Loucy (cell line): ENCODE measurements at regions not wholly inside any gene's neighbourhood (a gene's known extent, or its start where the extent isn't known, plus 50 kb on each side); places are given as distances from the start of the nearest gene placed in this dataset.

ENCODE experiments used
- H2AFZ ChIP-seq: fragments of 200-600 bp; sonication (generic); 2 replicates; pipeline ENCODE4 v1.6.0; 2016; ENCODE audit warnings: antibody characterized with exemption, mild to moderate bottlenecking, low read length, moderate library complexity
- H3F3A ChIP-seq: fragments of 200-600 bp; 2 replicates; pipeline ENCODE4 v1.6.0; 2016; ENCODE audit warnings: antibody characterized with exemption, low read depth, mild to moderate bottlenecking
- H3K27me3 ChIP-seq: fragments of 200-600 bp; sonication (generic); 2 replicates; pipeline ENCODE4 v1.6.1; 2014; ENCODE audit warnings: low read length, mild to moderate bottlenecking; ENCODE audit not compliant: insufficient read depth, poor library complexity, severe bottlenecking
- H3K36me3 ChIP-seq: fragments of 200-600 bp; sonication (generic); 2 replicates; pipeline ENCODE4 v1.6.1; 2016; ENCODE audit warnings: low read length; ENCODE audit not compliant: insufficient read depth
- H3K4me1 ChIP-seq: fragments of 200-600 bp; sonication (generic); 2 replicates; pipeline ENCODE4 v1.5.1; 2014; ENCODE audit warnings: low read length, mild to moderate bottlenecking; ENCODE audit not compliant: insufficient read depth, poor library complexity, severe bottlenecking
- H3K4me2 ChIP-seq: fragments of 200-600 bp; sonication (generic); 2 replicates; pipeline ENCODE4 v1.6.0; 2014; ENCODE audit warnings: antibody characterized with exemption, low read length, low read depth, mild to moderate bottlenecking; ENCODE audit not compliant: poor library complexity, severe bottlenecking
- H3K4me3 ChIP-seq: fragments of 200-600 bp; sonication (generic); 2 replicates; pipeline ENCODE4 v1.5.1; 2014; ENCODE audit warnings: low read length, mild to moderate bottlenecking, mixed read lengths; ENCODE audit not compliant: poor library complexity, severe bottlenecking
- H3K79me2 ChIP-seq: fragments of 200-600 bp; sonication (generic); 2 replicates; pipeline ENCODE4 v1.6.1; 2014; ENCODE audit warnings: low read length; ENCODE audit not compliant: insufficient read depth
- H3K9ac ChIP-seq: fragments of 200-600 bp; sonication (generic); 2 replicates; pipeline ENCODE4 v1.6.0; 2014; ENCODE audit warnings: mild to moderate bottlenecking, low read depth, low read length, moderate library complexity; ENCODE audit not compliant: poor library complexity, severe bottlenecking
- H3K9me2 ChIP-seq: fragments of 200-600 bp; sonication (generic); replicated peaks from 2 replicates; pipeline ENCODE4 v1.6.1; 2016; ENCODE audit warnings: low read depth, low read length, mixed read lengths
- H3K9me3 ChIP-seq: fragments of 200-600 bp; sonication (generic); 2 replicates; pipeline ENCODE4 v1.6.1; 2014; ENCODE audit warnings: mild to moderate bottlenecking, antibody characterized with exemption, low read length, low read depth; ENCODE audit not compliant: insufficient read depth
- H4K20me1 ChIP-seq: fragments of 200-600 bp; sonication (generic); 2 replicates; pipeline ENCODE4 v1.6.0; 2014; ENCODE audit warnings: antibody characterized with exemption, low read length, mild to moderate bottlenecking; ENCODE audit not compliant: insufficient read depth, poor library complexity, severe bottlenecking
- EZH2phosphoT487 ChIP-seq: fragments of 200-600 bp; IDR thresholded peaks from 2 replicates; pipeline ENCODE4 v1.6.1; 2018; ENCODE audit warnings: antibody characterized with exemption, mild to moderate bottlenecking, moderate library complexity, borderline replicate concordance
- TF ChIP-seq, protein P1 (sequence below): fragments of 200-600 bp; sonication (generic); conservative IDR thresholded peaks from 2 replicates; pipeline ENCODE4 v1.5.1; 2014; ENCODE audit warnings: mild to moderate bottlenecking, antibody characterized with exemption, low read length

- Histone ChIP-seq H3K36me3 (no peaks in the 10 kb centered on the region), H3F3A (no peaks in the 10 kb centered on the region), H3K27me3 (no peaks in the 10 kb centered on the region), H3K9me3 (no peaks in the 10 kb centered on the region), H3K4me3 (no peak overlapping the region), H2AFZ (no peak overlapping the region), H4K20me1 (no peaks in the 10 kb centered on the region), H3K79me2 (no peaks in the 10 kb centered on the region), H3K4me2 (no peak overlapping the region), H3K9ac (no peak overlapping the region), H3K4me1 (no peaks in the 10 kb centered on the region), H3K9me2 (0 out of 2 replicates have a peak, but pooled peaks cover 7% of the 10 kb centered on the region)
- TF ChIP-seq EZH2phosphoT487: no peak
- TF ChIP-seq, protein P1, sequence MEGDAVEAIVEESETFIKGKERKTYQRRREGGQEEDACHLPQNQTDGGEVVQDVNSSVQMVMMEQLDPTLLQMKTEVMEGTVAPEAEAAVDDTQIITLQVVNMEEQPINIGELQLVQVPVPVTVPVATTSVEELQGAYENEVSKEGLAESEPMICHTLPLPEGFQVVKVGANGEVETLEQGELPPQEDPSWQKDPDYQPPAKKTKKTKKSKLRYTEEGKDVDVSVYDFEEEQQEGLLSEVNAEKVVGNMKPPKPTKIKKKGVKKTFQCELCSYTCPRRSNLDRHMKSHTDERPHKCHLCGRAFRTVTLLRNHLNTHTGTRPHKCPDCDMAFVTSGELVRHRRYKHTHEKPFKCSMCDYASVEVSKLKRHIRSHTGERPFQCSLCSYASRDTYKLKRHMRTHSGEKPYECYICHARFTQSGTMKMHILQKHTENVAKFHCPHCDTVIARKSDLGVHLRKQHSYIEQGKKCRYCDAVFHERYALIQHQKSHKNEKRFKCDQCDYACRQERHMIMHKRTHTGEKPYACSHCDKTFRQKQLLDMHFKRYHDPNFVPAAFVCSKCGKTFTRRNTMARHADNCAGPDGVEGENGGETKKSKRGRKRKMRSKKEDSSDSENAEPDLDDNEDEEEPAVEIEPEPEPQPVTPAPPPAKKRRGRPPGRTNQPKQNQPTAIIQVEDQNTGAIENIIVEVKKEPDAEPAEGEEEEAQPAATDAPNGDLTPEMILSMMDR: no peak
Measured at GRCh38 chr2:21693081-21693480, 569.3 kb downstream of the TDRD15 start.

GRCh38 chr2:21694079-21694878 is 570.5 kb downstream of the TDRD15 start:
- Histone ChIP-seq H3K36me3 (no peaks in the 10 kb centered on the region), H3K4me2 (no peak overlapping the region), H3K4me1 (no peaks in the 10 kb centered on the region), H3F3A (no peaks in the 10 kb centered on the region), H3K9me3 (no peaks in the 10 kb centered on the region), H3K9ac (no peak overlapping the region), H2AFZ (no peak overlapping the region), H3K9me2 (0 out of 2 replicates have a peak, but pooled peaks cover 7% of the 10 kb centered on the region), H3K27me3 (no peaks in the 10 kb centered on the region), H3K79me2 (no peaks in the 10 kb centered on the region), H3K4me3 (no peak overlapping the region), H4K20me1 (no peaks in the 10 kb centered on the region)
- TF ChIP-seq, protein P1: no peak
- no peak for TF ChIP-seq EZH2phosphoT487

- Histone ChIP-seq H3F3A (no peaks in the 10 kb centered on the region), H3K9me3 (no peaks in the 10 kb centered on the region), H3K4me2 (no peak overlapping the region), H3K4me1 (no peaks in the 10 kb centered on the region), H3K36me3 (no peaks in the 10 kb centered on the region), H3K79me2 (no peaks in the 10 kb centered on the region), H4K20me1 (no peaks in the 10 kb centered on the region), H3K9me2 (no peaks in the 10 kb centered on the region), H2AFZ (no peak overlapping the region), H3K27me3 (no peaks in the 10 kb centered on the region), H3K9ac (no peak overlapping the region), H3K4me3 (no peak overlapping the region)
- no peak for TF ChIP-seq EZH2phosphoT487
- TF ChIP-seq, protein P1: no peak
Measured at GRCh38 chr2:21696900-21697299, 573.1 kb downstream of the TDRD15 start.
